HAP-1 (cell line): ENCODE measurements at regions not wholly inside any gene's neighbourhood (a gene's known extent, or its start where the extent isn't known, plus 50 kb on each side); places are given as distances from the start of the nearest gene placed in this dataset.
"Not testable (repeated sequence)": the region's sequence is repeated elsewhere in the genome, so short reads cannot be mapped to it uniquely, and the experiment has no call there.

Experiments
- DNase-seq, 2 experiments: peaks; one replicate each; pipeline ENCODE4 v3.0.0-alpha.2; 2016 to 2020; ENCODE audit warnings: low spot score in 2 of 2
- H3K27me3 ChIP-seq: fragments of 250-450 bp; sonication (Bioruptor Pico); 2 replicates; pipeline ENCODE4 v1.5.1; 2020; ENCODE audit warnings: low read depth, mild to moderate bottlenecking, moderate library complexity
- H3K36me3 ChIP-seq: fragments of 250-450 bp; sonication (Bioruptor Pico); replicated peaks from 2 replicates; pipeline ENCODE4 v1.5.1; 2020; ENCODE audit warnings: mild to moderate bottlenecking
- H3K4me1 ChIP-seq: fragments of 250-450 bp; sonication (Bioruptor Pico); 2 replicates; pipeline ENCODE4 v1.5.1; 2020; ENCODE audit warnings: mild to moderate bottlenecking
- H3K4me3 ChIP-seq: fragments of 250-450 bp; sonication (Bioruptor Pico); 2 replicates; pipeline ENCODE4 v1.5.1; 2020; ENCODE audit warnings: mild to moderate bottlenecking, moderate library complexity
- H3K9me3 ChIP-seq: fragments of 250-450 bp; sonication (Bioruptor Pico); 2 replicates; pipeline ENCODE4 v1.5.1; 2020; ENCODE audit warnings: mild to moderate bottlenecking, moderate library complexity
- in situ Hi-C: fragments of 300-500 bp; cut with MboI; formaldehyde crosslinking; loops from 3 replicates; pipeline ENCODE4 v1.14.3; 2020; ENCODE audit warnings: low sequenced_read_pairs, inconsistent platforms, mixed read lengths

- Histone ChIP-seq H3K4me1 (no peaks in the 10 kb centered on the region), H3K27me3 (no peaks in the 10 kb centered on the region), H3K36me3 (no peaks in the 10 kb centered on the region), H3K9me3 (no peaks in the 10 kb centered on the region), H3K4me3 (no peak overlapping the region)
- in situ Hi-C loops = no loop called here
- no peak for DNase-seq
These were observed 185.7 kb upstream of the TBL1XR1 start for GRCh38 chr3:177382944-177383343.

DNA sequence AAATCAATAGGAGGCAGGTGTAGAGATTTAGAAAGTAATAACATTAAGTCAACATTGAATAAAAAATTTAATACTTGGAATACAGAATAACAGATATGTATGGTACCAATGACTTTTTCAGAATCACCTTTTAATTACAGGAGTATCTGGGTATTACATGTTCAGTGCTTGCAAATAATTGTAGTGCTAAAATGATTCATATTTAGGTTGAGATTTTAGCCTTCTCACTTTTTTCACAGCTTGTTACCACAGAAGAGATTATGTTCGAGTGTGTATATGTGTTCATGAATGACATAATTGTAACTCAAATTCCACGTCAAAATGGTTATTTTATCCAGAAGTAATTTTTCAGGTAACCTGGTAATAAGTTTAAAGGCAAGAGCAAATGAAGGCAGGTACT, 187.9 kb upstream of the TBL1XR1 start:
- no peaks in the 10 kb centered on the region for H3K9me3 ChIP-seq

GRCh38 chr3:177385831-177386301, 188.6 kb upstream of the TBL1XR1 start:
- no peaks in the 10 kb centered on the region for H3K9me3 ChIP-seq
- H3K4me3 ChIP-seq = no peak overlapping the region
- in situ Hi-C loops = no loop called here
- no peaks in the 10 kb centered on the region for H3K4me1 ChIP-seq
- no peak for DNase-seq
- no peaks in the 10 kb centered on the region for H3K27me3 ChIP-seq
- H3K36me3 ChIP-seq = no peaks in the 10 kb centered on the region

More for the DNA sequence above, 187.9 kb upstream of the TBL1XR1 start:
- H3K36me3 ChIP-seq = no peaks in the 10 kb centered on the region
- no peaks in the 10 kb centered on the region for H3K27me3 ChIP-seq
- no peaks in the 10 kb centered on the region for H3K4me1 ChIP-seq
- no peak overlapping the region for H3K4me3 ChIP-seq
- DNase-seq = no peak
- in situ Hi-C loops = no loop called here

DNA sequence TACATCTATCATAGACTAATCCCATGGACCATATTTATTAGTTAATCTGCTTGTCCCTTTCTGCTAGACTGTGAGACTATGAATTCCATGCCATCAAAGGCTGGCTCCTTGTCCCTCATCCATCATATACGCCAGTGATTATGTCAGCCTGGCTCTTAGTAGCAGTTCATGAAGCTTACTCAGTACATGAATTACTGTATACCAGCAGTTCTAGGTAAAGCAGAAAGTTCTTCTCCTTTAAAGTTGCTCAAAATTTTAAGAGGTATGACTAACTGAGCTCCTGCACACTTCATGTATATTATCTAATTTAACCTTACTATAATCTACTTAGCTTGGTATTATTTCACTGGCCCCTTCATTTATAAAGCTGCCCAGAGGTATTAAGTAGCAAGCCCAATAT, 190.9 kb upstream of the TBL1XR1 start:
- in situ Hi-C loops = no loop called here
- DNase-seq = no peak

GRCh38 chr3:177394231-177395024, 197.1 kb upstream of the TBL1XR1 start:
- in situ Hi-C loops, H3K4me3 ChIP-seq, H3K4me1 ChIP-seq: not testable (repeated sequence)

More for the DNA sequence above, 190.9 kb upstream of the TBL1XR1 start:
- no peaks in the 10 kb centered on the region for H3K9me3 ChIP-seq
- no peak overlapping the region for H3K4me3 ChIP-seq
- no peaks in the 10 kb centered on the region for H3K36me3 ChIP-seq
- no peaks in the 10 kb centered on the region for H3K4me1 ChIP-seq
- H3K27me3 ChIP-seq = no peaks in the 10 kb centered on the region

GRCh38 chr3:177396733-177397132, 199.5 kb upstream of the TBL1XR1 start:
- Histone ChIP-seq H3K4me1 (no peaks in the 10 kb centered on the region), H3K36me3 (no peaks in the 10 kb centered on the region), H3K27me3 (no peaks in the 10 kb centered on the region), H3K9me3 (no peaks in the 10 kb centered on the region), H3K4me3 (no peak overlapping the region)
- in situ Hi-C loops = no loop called here
- DNase-seq = no peak

More at GRCh38 chr3:177394231-177395024, 197.1 kb upstream of the TBL1XR1 start:
- not testable (repeated sequence) for H3K27me3 ChIP-seq, H3K9me3 ChIP-seq, DNase-seq, H3K36me3 ChIP-seq

GRCh38 chr3:177401375-177401774, 204.1 kb upstream of the TBL1XR1 start:
- no peak for DNase-seq
- in situ Hi-C loops = no loop called here

DNA sequence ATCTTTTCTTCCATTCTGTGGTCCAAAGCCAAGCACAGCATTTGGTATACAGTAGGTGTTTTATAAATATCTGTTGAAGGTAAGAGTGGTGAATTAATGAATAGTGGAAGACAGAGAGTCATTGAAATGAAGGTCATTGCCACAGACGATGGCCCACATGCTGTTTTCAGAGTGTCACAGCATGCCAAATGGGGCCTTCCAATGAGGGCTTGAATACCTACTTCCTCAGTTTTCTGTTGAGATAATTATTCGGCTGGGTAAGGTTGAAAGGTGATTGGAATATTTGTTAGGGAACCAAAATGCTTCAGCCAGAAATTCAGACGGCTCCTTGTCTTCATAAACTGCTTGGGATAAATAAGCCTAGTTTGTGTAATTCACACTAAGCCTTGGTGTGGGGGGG, 205.3 kb upstream of the TBL1XR1 start:
- Histone ChIP-seq H3K27me3 (peaks cover 4% of the 10 kb centered on the region; the same call in 1 of the 2 replicates), H3K4me1 (no peaks in the 10 kb centered on the region), H3K36me3 (no peaks in the 10 kb centered on the region), H3K4me3 (no peak overlapping the region), H3K9me3 (no peaks in the 10 kb centered on the region; the same call in 1 of the 2 replicates)
- in situ Hi-C loops = no loop called here
- DNase-seq = no peak

More at GRCh38 chr3:177401375-177401774, 204.1 kb upstream of the TBL1XR1 start:
- H3K4me3 ChIP-seq = no peak overlapping the region
- no peaks in the 10 kb centered on the region for H3K4me1 ChIP-seq
- H3K9me3 ChIP-seq = no peaks in the 10 kb centered on the region; the same call in 1 of the 2 replicates
- no peaks in the 10 kb centered on the region for H3K36me3 ChIP-seq
- no peaks in the 10 kb centered on the region for H3K27me3 ChIP-seq

DNA sequence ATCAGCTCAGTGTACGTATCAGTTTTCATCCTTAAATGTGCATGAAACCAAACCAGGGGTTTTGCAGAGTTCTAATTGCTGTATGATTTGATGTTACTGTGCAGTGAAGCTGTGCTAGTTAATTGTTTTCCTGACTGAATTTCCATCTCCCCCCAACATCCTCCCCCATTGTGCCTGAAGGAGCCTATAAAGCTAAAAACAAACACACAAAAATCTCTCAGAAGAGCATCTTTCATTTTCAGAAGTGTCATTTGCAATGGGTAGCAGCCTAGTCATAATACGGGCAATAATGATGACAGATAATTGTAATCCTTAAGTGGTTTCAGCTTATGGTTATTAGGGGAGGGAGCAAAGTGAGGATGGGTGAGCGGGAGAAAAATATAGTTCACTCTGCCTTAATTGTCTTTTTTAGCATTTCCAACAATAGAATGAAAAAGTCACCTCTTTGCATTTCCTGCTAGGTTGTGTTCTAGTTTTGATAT, 207.9 kb upstream of the TBL1XR1 start:
- Histone ChIP-seq H3K9me3 (no peaks in the 10 kb centered on the region; the same call in 1 of the 2 replicates), H3K4me1 (no peaks in the 10 kb centered on the region), H3K36me3 (no peaks in the 10 kb centered on the region), H3K4me3 (no peak overlapping the region), H3K27me3 (peaks cover 4% of the 10 kb centered on the region; the same call in 1 of the 2 replicates)
- in situ Hi-C loops = no loop called here
- no peak for DNase-seq

- in situ Hi-C loops = no loop called here
- DNase-seq = no peak
These were observed 213.4 kb upstream of the TBL1XR1 start for GRCh38 chr3:177410730-177411129.

DNA sequence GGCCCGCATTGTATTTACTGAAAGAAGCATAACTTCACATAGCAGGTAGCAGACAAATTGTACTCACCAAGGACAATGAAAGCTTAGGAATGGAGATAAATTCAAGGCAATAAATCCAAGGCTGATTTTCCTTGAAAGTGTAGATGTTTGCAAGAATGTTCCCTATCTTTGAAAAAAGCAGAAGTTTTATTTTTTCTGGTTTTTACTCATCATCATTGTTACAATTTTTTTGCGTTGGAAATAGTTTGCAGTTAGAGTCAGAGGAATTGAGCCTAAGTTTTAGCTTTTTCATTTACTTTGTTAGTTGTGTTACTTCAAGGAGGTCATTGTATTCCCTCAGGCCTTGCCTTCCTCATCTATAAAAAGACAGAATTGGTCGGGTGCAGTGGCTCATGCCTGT, 213.9 kb upstream of the TBL1XR1 start:
- Histone ChIP-seq H3K27me3 (peaks cover 4% of the 10 kb centered on the region; the same call in 1 of the 2 replicates), H3K36me3 (no peaks in the 10 kb centered on the region), H3K4me1 (no peaks in the 10 kb centered on the region), H3K9me3 (no peaks in the 10 kb centered on the region), H3K4me3 (no peak overlapping the region)
- no peak for DNase-seq
- in situ Hi-C loops = no loop called here

More at GRCh38 chr3:177410730-177411129, 213.4 kb upstream of the TBL1XR1 start:
- peaks cover 4% of the 10 kb centered on the region; the same call in 1 of the 2 replicates for H3K27me3 ChIP-seq
- no peak overlapping the region for H3K4me3 ChIP-seq
- H3K9me3 ChIP-seq = no peaks in the 10 kb centered on the region; the same call in 1 of the 2 replicates
- no peaks in the 10 kb centered on the region for H3K36me3 ChIP-seq
- no peaks in the 10 kb centered on the region for H3K4me1 ChIP-seq

- in situ Hi-C loops, H3K36me3 ChIP-seq, H3K4me1 ChIP-seq, H3K4me3 ChIP-seq, H3K27me3 ChIP-seq, H3K9me3 ChIP-seq, DNase-seq: not testable (repeated sequence)
These were observed 215.4 kb upstream of the TBL1XR1 start for GRCh38 chr3:177412677-177413170.

- no peak overlapping the region for H3K4me3 ChIP-seq
- H3K9me3 ChIP-seq = no peaks in the 10 kb centered on the region
- in situ Hi-C loops = no loop called here
- H3K4me1 ChIP-seq = no peaks in the 10 kb centered on the region
- H3K27me3 ChIP-seq = no peaks in the 10 kb centered on the region
- H3K36me3 ChIP-seq = no peaks in the 10 kb centered on the region
- no peak for DNase-seq
These were observed 216.8 kb upstream of the TBL1XR1 start for GRCh38 chr3:177414093-177414492.

DNA sequence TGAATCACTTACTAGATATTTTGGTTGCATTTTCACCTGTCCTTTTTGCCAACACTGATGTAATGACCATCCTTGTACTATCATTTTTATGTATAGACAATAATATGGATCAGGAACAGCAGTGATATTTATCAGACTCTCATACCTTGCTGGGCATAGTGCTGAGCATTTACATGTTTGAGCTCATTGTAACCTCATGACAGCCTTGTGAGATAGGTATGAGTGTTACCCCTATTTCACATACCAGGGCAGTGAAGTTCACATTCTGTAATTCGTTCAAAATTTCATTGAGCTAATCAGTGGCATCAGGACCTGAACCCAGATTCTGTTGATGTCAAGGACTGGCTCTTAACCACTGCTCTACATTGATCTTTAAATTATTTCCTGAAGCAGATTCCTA, 221.5 kb upstream of the TBL1XR1 start:
- Histone ChIP-seq H3K4me1 (no peaks in the 10 kb centered on the region; the same call in 1 of the 2 replicates), H3K27me3 (no peaks in the 10 kb centered on the region), H3K9me3 (no peaks in the 10 kb centered on the region), H3K36me3 (no peaks in the 10 kb centered on the region), H3K4me3 (no peak overlapping the region)
- no peak for DNase-seq
- in situ Hi-C loops = no loop called here
